Panc1 (cell line): ENCODE measurements at regions not wholly inside any gene's neighbourhood (a gene's known extent, or its start where the extent isn't known, plus 50 kb on each side); places are given as distances from the start of the nearest gene placed in this dataset.

Experiments used
- CTCF ChIP-seq: fragments of 450-650 bp; IDR thresholded peaks from 2 replicates; pipeline ENCODE4 v1.5.1; 2017; ENCODE audit warnings: mild to moderate bottlenecking
- POLR2AphosphoS5 ChIP-seq: IDR thresholded peaks from 2 replicates; pipeline ENCODE4 v1.6.1; 2012; ENCODE audit warnings: mild to moderate bottlenecking, low read depth, low read length, moderate library complexity
- REST ChIP-seq, 2 experiments: IDR thresholded peaks; 2 replicates each; pipeline ENCODE4 v1.6.1; 2011 to 2012; ENCODE audit warnings: low read depth in 2 of 2, control low read depth in 1 of 2, low read length in 1 of 2, mild to moderate bottlenecking in 1 of 2, moderate library complexity in 1 of 2; ENCODE audit not compliant: insufficient read depth in 1 of 2
- SIN3A ChIP-seq: IDR thresholded peaks from 2 replicates; pipeline ENCODE4 v1.6.1; 2012; ENCODE audit warnings: low read depth, mild to moderate bottlenecking, low read length, moderate library complexity, borderline replicate concordance; ENCODE audit not compliant: insufficient read depth
- TCF7L2 ChIP-seq: IDR thresholded peaks from 2 replicates; pipeline ENCODE4 v1.6.1; 2011; ENCODE audit warnings: mild to moderate bottlenecking, low read depth, low read length, inconsistent platforms

GRCh38 chr13:71368336-71368735, 498.7 kb downstream of the DACH1 start:
- TF ChIP-seq CTCF (no peak), SIN3A (no peak), TCF7L2 (no peak), REST (IDR thresholded peaks at IDR 0.05; ENCODE audit: insufficient read depth in 1 of 2, low read depth in 2 of 2, low read length in 1 of 2) (no peak), POLR2AphosphoS5 (no peak)
